Keratinocyte (primary cell): ENCODE measurements at regions not wholly inside any gene's neighbourhood (a gene's known extent, or its start where the extent isn't known, plus 50 kb on each side); places are given as distances from the start of the nearest gene placed in this dataset.

Source experiments
- DNase-seq: peaks from one replicate; pipeline ENCODE4 v3.0.0-alpha.2; 2011; ENCODE audit warnings: low read depth, missing footprints, low spot score
- FAIRE-seq: peaks from 2 replicates; lab custom pipeline; 2011; peaks lifted over from hg19 to GRCh38; lab: Jason Lieb, UNC
- H2AFZ ChIP-seq: 2 replicates; pipeline ENCODE4 v1.6.0; 2012; ENCODE audit warnings: low read length, control low read depth, inconsistent platforms; ENCODE audit not compliant: control insufficient read depth
- H3K27ac ChIP-seq: 2 replicates; pipeline ENCODE4 v1.5.1; 2011; ENCODE audit warnings: low read length; ENCODE audit not compliant: control insufficient read depth, insufficient read depth
- H3K27me3 ChIP-seq: 3 replicates; pipeline ENCODE4 v1.6.0; 2011; ENCODE audit warnings: low read length; ENCODE audit not compliant: control insufficient read depth, insufficient read depth; ENCODE audit errors: extremely low read depth
- H3K36me3 ChIP-seq, 2 experiments: 2 replicates in 1 of 2; 3 replicates in 1 of 2; pipeline ENCODE4 v1.5.1; 2011; ENCODE audit warnings: low read length in 2 of 2, mild to moderate bottlenecking in 1 of 2; ENCODE audit not compliant: control insufficient read depth in 2 of 2, insufficient read depth in 2 of 2; ENCODE audit errors: extremely low read depth in 1 of 2
- H3K4me1 ChIP-seq: 3 replicates; pipeline ENCODE4 v1.5.1; 2011; ENCODE audit warnings: low read length; ENCODE audit not compliant: control insufficient read depth, insufficient read depth; ENCODE audit errors: extremely low read depth
- H3K4me2 ChIP-seq: 3 replicates; pipeline ENCODE4 v1.6.0; 2011; ENCODE audit warnings: low read depth, low read length; ENCODE audit not compliant: control insufficient read depth, insufficient read depth; ENCODE audit errors: extremely low read depth
- H3K4me3 ChIP-seq, 3 experiments: fragments of 200-600 bp in 1 of 3; sonication (generic) in 1 of 3; 2 replicates in 2 of 3; 3 replicates in 1 of 3; pipeline ENCODE4 v1.5.1; 2011 to 2016; ENCODE audit warnings: low read length in 3 of 3, mild to moderate bottlenecking in 3 of 3, control low read depth in 2 of 3, inconsistent platforms in 1 of 3, low read depth in 1 of 3, mixed read lengths in 1 of 3, mixed run types in 1 of 3, moderate library complexity in 1 of 3; ENCODE audit not compliant: control insufficient read depth in 2 of 3, insufficient read depth in 2 of 3; ENCODE audit errors: extremely low read depth in 1 of 3
- H3K79me2 ChIP-seq: 2 replicates; pipeline ENCODE4 v1.6.0; 2012; ENCODE audit warnings: low read length; ENCODE audit not compliant: control insufficient read depth, insufficient read depth
- H3K9ac ChIP-seq: 3 replicates; pipeline ENCODE4 v1.6.0; 2011; ENCODE audit warnings: low read length; ENCODE audit not compliant: control insufficient read depth, insufficient read depth; ENCODE audit errors: extremely low read depth
- H3K9me1 ChIP-seq: 3 replicates; pipeline ENCODE4 v1.6.0; 2011; ENCODE audit warnings: low read length; ENCODE audit not compliant: control insufficient read depth, insufficient read depth; ENCODE audit errors: extremely low read depth
- H3K9me3 ChIP-seq: 2 replicates; pipeline ENCODE4 v1.5.1; 2012; ENCODE audit warnings: low read depth, low read length; ENCODE audit not compliant: control insufficient read depth
- H4K20me1 ChIP-seq: 3 replicates; pipeline ENCODE4 v1.6.0; 2011; ENCODE audit warnings: low read length; ENCODE audit not compliant: control insufficient read depth, insufficient read depth; ENCODE audit errors: extremely low read depth
- CTCF ChIP-seq, 3 experiments: IDR thresholded peaks in 1 of 3; conservative IDR thresholded peaks in 1 of 3; optimal IDR thresholded peaks in 1 of 3; 2 replicates in 2 of 3; 3 replicates in 1 of 3; pipeline versions ENCODE3 to v1.5.1; 2011; ENCODE audit warnings: low read length in 3 of 3, mild to moderate bottlenecking in 3 of 3, moderate library complexity in 2 of 3, control low read depth in 1 of 3, inconsistent platforms in 1 of 3; ENCODE audit not compliant: insufficient read depth in 2 of 3; ENCODE audit errors: extremely low read depth in 1 of 3
- EZH2 ChIP-seq: IDR thresholded peaks from one replicate; pipeline ENCODE4 v1.6.1; 2012; ENCODE audit warnings: inconsistent platforms, mild to moderate bottlenecking, low read length, moderate library complexity
- dilution Hi-C: fragments of 300-500 bp; cut with MboI; formaldehyde crosslinking; loops from one replicate; pipeline ENCODE4 v1.7.0; 2020; ENCODE audit warnings: low sequenced_read_pairs; ENCODE audit not compliant: extremely low pct_ligation_motif_present

- dilution Hi-C loops = no loop called here
- no peak overlapping the region for H3K4me2 ChIP-seq
- H3K4me3 ChIP-seq = no peak overlapping the region
- TF ChIP-seq CTCF (optimal IDR thresholded peaks at IDR 0.05 in 1 of 3, IDR thresholded peaks at IDR 0.05 in 1 of 3, conservative IDR thresholded peaks at IDR 0.05 in 1 of 3; ENCODE audit: extremely low read depth in 1 of 3, insufficient read depth in 2 of 3, low read length in 3 of 3) (no peak), EZH2 (no peak)
- no peaks in the 10 kb centered on the region for H3K9me1 ChIP-seq
- no peak for FAIRE-seq
- no peaks in the 10 kb centered on the region for H4K20me1 ChIP-seq
- no peak overlapping the region for H3K27ac ChIP-seq
- H3K79me2 ChIP-seq = no peaks in the 10 kb centered on the region
- H2AFZ ChIP-seq = no peak overlapping the region
- H3K36me3 ChIP-seq = no peaks in the 10 kb centered on the region
- H3K4me1 ChIP-seq = peaks cover 10% of the 10 kb centered on the region
- DNase-seq = no peak
- no peaks in the 10 kb centered on the region for H3K27me3 ChIP-seq
- H3K9ac ChIP-seq = no peak overlapping the region
- no peaks in the 10 kb centered on the region for H3K9me3 ChIP-seq
Observed at GRCh38 chr3:187949093-187949820, 204.0 kb upstream of the BCL6 start.

- no peaks in the 10 kb centered on the region for H3K9me3 ChIP-seq
- H3K27me3 ChIP-seq = no peaks in the 10 kb centered on the region
- H4K20me1 ChIP-seq = no peaks in the 10 kb centered on the region
- no peak overlapping the region for H3K4me3 ChIP-seq
- DNase-seq (no peak), FAIRE-seq (no peak)
- no peaks in the 10 kb centered on the region for H3K36me3 ChIP-seq
- no peak overlapping the region for H3K27ac ChIP-seq
- H3K9me1 ChIP-seq = no peaks in the 10 kb centered on the region
- H3K4me2 ChIP-seq = no peak overlapping the region
- no peak overlapping the region for H3K9ac ChIP-seq
- TF ChIP-seq CTCF (optimal IDR thresholded peaks at IDR 0.05 in 1 of 3, IDR thresholded peaks at IDR 0.05 in 1 of 3, conservative IDR thresholded peaks at IDR 0.05 in 1 of 3; ENCODE audit: extremely low read depth in 1 of 3, insufficient read depth in 2 of 3, low read length in 3 of 3) (no peak), EZH2 (no peak)
- dilution Hi-C loops = no loop called here
- H3K4me1 ChIP-seq = peaks cover 8% of the 10 kb centered on the region
- H3K79me2 ChIP-seq = no peaks in the 10 kb centered on the region
- H2AFZ ChIP-seq = no peak overlapping the region
Observed at GRCh38 chr3:187950671-187951070, 203.3 kb upstream of the LPP start.
